GM23338 (cell line): ENCODE measurements at regions not wholly inside any gene's neighbourhood (a gene's known extent, or its start where the extent isn't known, plus 50 kb on each side); places are given as distances from the start of the nearest gene placed in this dataset.

Experiments used
- ATAC-seq: fragments of 200-7000 bp; cut with Tn5 transposase; 3 replicates; pipeline ENCODE4 v1.9.1; 2020
- DNase-seq: peaks from one replicate; pipeline ENCODE4 v3.0.0-alpha.2; 2015; ENCODE audit warnings: low spot score
- H2AFZ ChIP-seq: fragments of 200-600 bp; sonication (generic); 2 replicates; pipeline ENCODE4 v1.8.0; 2016; ENCODE audit warnings: antibody characterized with exemption, mild to moderate bottlenecking, moderate library complexity
- H3F3A ChIP-seq: fragments of 200-600 bp; sonication (generic); replicated peaks from 2 replicates; pipeline ENCODE4 v1.8.0; 2017; ENCODE audit warnings: antibody characterized with exemption, mixed run types, low read depth
- H3K27ac ChIP-seq: fragments of 200-600 bp; sonication (generic); 2 replicates; pipeline ENCODE4 v1.6.1; 2016; ENCODE audit warnings: low read depth
- H3K27me3 ChIP-seq: fragments of 200-600 bp; sonication (generic); 2 replicates; pipeline ENCODE4 v1.8.0; 2016; ENCODE audit warnings: mild to moderate bottlenecking, mixed run types, moderate library complexity; ENCODE audit not compliant: insufficient read depth
- H3K36me3 ChIP-seq: fragments of 200-600 bp; sonication (generic); 2 replicates; pipeline ENCODE4 v1.8.0; 2016; ENCODE audit warnings: mild to moderate bottlenecking; ENCODE audit not compliant: insufficient read depth
- H3K4me1 ChIP-seq: fragments of 200-600 bp; sonication (generic); 2 replicates; pipeline ENCODE4 v1.8.0; 2016; ENCODE audit warnings: mild to moderate bottlenecking, moderate library complexity; ENCODE audit not compliant: insufficient read depth
- H3K4me2 ChIP-seq: fragments of 200-600 bp; sonication (generic); 2 replicates; pipeline ENCODE4 v1.7.1; 2017; ENCODE audit warnings: mixed run types
- H3K4me3 ChIP-seq: fragments of 200-600 bp; sonication (generic); 2 replicates; pipeline ENCODE4 v1.6.1; 2016; ENCODE audit warnings: mixed run types
- H3K79me2 ChIP-seq: fragments of 200-600 bp; sonication (generic); replicated peaks from 2 replicates; pipeline ENCODE4 v1.8.0; 2017; ENCODE audit warnings: mild to moderate bottlenecking; ENCODE audit not compliant: insufficient read depth
- H3K9me2 ChIP-seq: fragments of 200-600 bp; sonication (generic); 2 replicates; pipeline ENCODE4 v1.8.0; 2017; ENCODE audit not compliant: insufficient read depth
- H4K20me1 ChIP-seq: fragments of 200-600 bp; sonication (generic); replicated peaks from 2 replicates; pipeline ENCODE4 v1.8.0; 2017; ENCODE audit warnings: mild to moderate bottlenecking; ENCODE audit not compliant: insufficient read depth
- H3K27ac Mint-ChIP-seq: 2 replicates; pipeline ENCODE4 v1.8.0; 2020; ENCODE audit warnings: inconsistent platforms, mild to moderate bottlenecking, moderate library complexity, mixed read lengths
- H3K27me3 Mint-ChIP-seq: 3 replicates; pipeline ENCODE4 v1.8.0; 2022; ENCODE audit warnings: low read depth, mild to moderate bottlenecking, moderate library complexity, mixed read lengths, inconsistent platforms; ENCODE audit not compliant: insufficient read depth, poor library complexity
- H3K36me3 Mint-ChIP-seq: 3 replicates; pipeline ENCODE4 v1.8.0; 2021; ENCODE audit warnings: low read depth, mild to moderate bottlenecking, inconsistent platforms, moderate library complexity, mixed read lengths
- H3K4me1 Mint-ChIP-seq: 3 replicates; pipeline ENCODE4 v1.8.0; 2020; ENCODE audit warnings: mild to moderate bottlenecking, inconsistent platforms, mixed read lengths
- H3K4me3 Mint-ChIP-seq: 3 replicates; pipeline ENCODE4 v1.8.0; 2021; ENCODE audit warnings: moderate library complexity, mild to moderate bottlenecking, inconsistent platforms, mixed read lengths
- H3K9me3 Mint-ChIP-seq: 3 replicates; pipeline ENCODE4 v1.8.0; 2020; ENCODE audit warnings: moderate library complexity, mild to moderate bottlenecking, inconsistent platforms, mixed read lengths
- CREB1 ChIP-seq: fragments of 250-450 bp; sonication (Bioruptor Pico); IDR thresholded peaks from 2 replicates; pipeline ENCODE4 v1.5.0; 2020; ENCODE audit warnings: low read depth, mild to moderate bottlenecking, moderate library complexity
- CTCF ChIP-seq, 2 experiments: fragments of 200-600 bp in 1 of 2; sonication (generic) in 1 of 2; conservative IDR thresholded peaks; 2 replicates each; pipeline versions ENCODE4 v1.5.1 to v1.6.1; 2016 to 2017; ENCODE audit warnings: antibody characterized with exemption in 2 of 2, low read depth in 2 of 2, mild to moderate bottlenecking in 2 of 2, moderate library complexity in 1 of 2
- ETS1 ChIP-seq: IDR thresholded peaks from 2 replicates; pipeline ENCODE4 v1.6.1; 2016; ENCODE audit warnings: antibody characterized with exemption
- EZH2 ChIP-seq: fragments of 200-600 bp; sonication (generic); IDR thresholded peaks from one replicate; pipeline ENCODE4 v1.8.0; 2017; ENCODE audit warnings: antibody characterized with exemption, mild to moderate bottlenecking, low read depth; ENCODE audit not compliant: unreplicated experiment
- POLR2AphosphoS5 ChIP-seq: IDR thresholded peaks from 2 replicates; pipeline ENCODE4 v1.6.1; 2016; ENCODE audit warnings: antibody characterized with exemption, low read depth
- REST ChIP-seq: IDR thresholded peaks from one replicate; pipeline ENCODE4 v1.6.1; 2018; ENCODE audit warnings: antibody characterized with exemption; ENCODE audit not compliant: unreplicated experiment
- STAT1 ChIP-seq: IDR thresholded peaks from one replicate; pipeline ENCODE4 v1.6.1; 2016; ENCODE audit warnings: antibody characterized with exemption; ENCODE audit not compliant: unreplicated experiment
- ZNF114 ChIP-seq: fragments of 250-450 bp; sonication (Bioruptor Pico); IDR thresholded peaks from 2 replicates; pipeline ENCODE4 v1.5.0; 2020; ENCODE audit warnings: mild to moderate bottlenecking, moderate library complexity
- ZNF331 ChIP-seq: fragments of 250-450 bp; sonication (Bioruptor Pico); IDR thresholded peaks from 2 replicates; pipeline ENCODE4 v1.5.0; 2020; ENCODE audit warnings: low read depth, mild to moderate bottlenecking, moderate library complexity
- TF ChIP-seq, protein P1 (sequence below): fragments of 250-450 bp; sonication (Bioruptor Pico); IDR thresholded peaks from 2 replicates; pipeline ENCODE4 v1.5.0; 2020; ENCODE audit warnings: mild to moderate bottlenecking, moderate library complexity

DNA sequence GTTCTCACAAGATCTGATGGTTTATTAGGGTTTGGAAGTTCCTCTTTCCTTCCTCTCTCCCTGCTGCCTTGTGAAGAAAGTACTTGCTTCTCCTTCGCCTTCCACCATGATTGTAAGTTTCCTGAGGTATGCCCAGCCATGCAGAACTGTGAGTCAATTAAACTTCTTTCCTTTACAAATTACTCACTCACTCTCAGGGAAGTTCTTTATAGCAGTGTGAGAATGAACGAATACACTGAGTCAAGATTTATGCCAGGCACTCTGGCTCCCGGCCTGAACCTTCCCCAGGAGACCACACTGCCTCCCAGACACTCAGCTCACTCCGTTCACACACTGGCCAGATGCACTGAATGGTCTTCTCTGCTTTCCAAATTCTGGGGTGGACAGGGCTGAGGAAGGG is 308.3 kb upstream of the AJAP1 start:
- ATAC-seq (no peak), DNase-seq (no peak)
- no peak overlapping the region for H3K4me3 ChIP-seq
- no peaks in the 10 kb centered on the region for H3F3A ChIP-seq
- H3K27ac ChIP-seq = no peak overlapping the region
- Mint-ChIP-seq H3K27me3 (peaks cover 11% of the 10 kb centered on the region), H3K9me3 (peaks cover 94% of the 10 kb centered on the region), H3K4me3 (no peak overlapping the region), H3K36me3 (peaks cover 44% of the 10 kb centered on the region), H3K27ac (no peak overlapping the region), H3K4me1 (no peaks in the 10 kb centered on the region)
- no peaks in the 10 kb centered on the region; the same call in 1 of the 2 replicates for H3K36me3 ChIP-seq
- TF ChIP-seq ETS1 (no peak), EZH2 (no peak), CREB1 (CRISPR knock-in tag) (no peak), ZNF114 (CRISPR knock-in tag) (no peak), ZNF331 (CRISPR knock-in tag) (no peak), STAT1 (no peak), CTCF (conservative IDR thresholded peaks at IDR 0.05; ENCODE audit: low read depth in 2 of 2) (no peak), POLR2AphosphoS5 (no peak), REST (no peak)
- no peaks in the 10 kb centered on the region for H3K27me3 ChIP-seq
- H3K79me2 ChIP-seq = no peaks in the 10 kb centered on the region
- H3K4me1 ChIP-seq = no peaks in the 10 kb centered on the region
- no peak overlapping the region for H2AFZ ChIP-seq
- H4K20me1 ChIP-seq = no peaks in the 10 kb centered on the region
- H3K4me2 ChIP-seq = no peak overlapping the region
- no peaks in the 10 kb centered on the region for H3K9me2 ChIP-seq

DNA sequence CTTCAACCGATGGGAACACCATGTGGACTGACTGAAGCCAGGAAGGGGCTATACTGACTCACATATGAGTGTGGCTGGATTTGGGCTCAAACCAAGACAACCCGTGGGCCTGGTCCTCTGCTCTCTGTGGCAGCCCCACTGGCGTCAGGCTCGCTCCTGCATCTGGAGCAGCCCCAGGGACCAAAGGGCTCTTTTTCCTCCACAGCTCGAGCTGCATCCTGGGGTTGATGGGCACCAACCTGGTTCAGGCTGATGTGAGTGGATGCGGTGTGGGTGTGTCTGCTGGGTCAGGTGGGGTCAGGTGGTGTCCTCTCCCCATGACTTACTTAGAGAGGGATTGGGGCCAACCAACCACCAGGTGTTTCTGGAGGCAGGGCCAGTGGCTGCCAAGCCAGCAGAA is 303.0 kb upstream of the AJAP1 start:
- Histone ChIP-seq H3K4me3 (no peak overlapping the region), H3K27me3 (no peaks in the 10 kb centered on the region), H3K9me2 (no peaks in the 10 kb centered on the region), H3K36me3 (no peaks in the 10 kb centered on the region; the same call in 1 of the 2 replicates), H3K4me2 (no peak overlapping the region), H4K20me1 (no peaks in the 10 kb centered on the region), H3K4me1 (no peaks in the 10 kb centered on the region), H3K79me2 (no peaks in the 10 kb centered on the region), H3K27ac (no peak overlapping the region), H3F3A (no peaks in the 10 kb centered on the region), H2AFZ (no peak overlapping the region)
- DNase-seq (no peak), ATAC-seq (no peak)
- TF ChIP-seq, protein P1, sequence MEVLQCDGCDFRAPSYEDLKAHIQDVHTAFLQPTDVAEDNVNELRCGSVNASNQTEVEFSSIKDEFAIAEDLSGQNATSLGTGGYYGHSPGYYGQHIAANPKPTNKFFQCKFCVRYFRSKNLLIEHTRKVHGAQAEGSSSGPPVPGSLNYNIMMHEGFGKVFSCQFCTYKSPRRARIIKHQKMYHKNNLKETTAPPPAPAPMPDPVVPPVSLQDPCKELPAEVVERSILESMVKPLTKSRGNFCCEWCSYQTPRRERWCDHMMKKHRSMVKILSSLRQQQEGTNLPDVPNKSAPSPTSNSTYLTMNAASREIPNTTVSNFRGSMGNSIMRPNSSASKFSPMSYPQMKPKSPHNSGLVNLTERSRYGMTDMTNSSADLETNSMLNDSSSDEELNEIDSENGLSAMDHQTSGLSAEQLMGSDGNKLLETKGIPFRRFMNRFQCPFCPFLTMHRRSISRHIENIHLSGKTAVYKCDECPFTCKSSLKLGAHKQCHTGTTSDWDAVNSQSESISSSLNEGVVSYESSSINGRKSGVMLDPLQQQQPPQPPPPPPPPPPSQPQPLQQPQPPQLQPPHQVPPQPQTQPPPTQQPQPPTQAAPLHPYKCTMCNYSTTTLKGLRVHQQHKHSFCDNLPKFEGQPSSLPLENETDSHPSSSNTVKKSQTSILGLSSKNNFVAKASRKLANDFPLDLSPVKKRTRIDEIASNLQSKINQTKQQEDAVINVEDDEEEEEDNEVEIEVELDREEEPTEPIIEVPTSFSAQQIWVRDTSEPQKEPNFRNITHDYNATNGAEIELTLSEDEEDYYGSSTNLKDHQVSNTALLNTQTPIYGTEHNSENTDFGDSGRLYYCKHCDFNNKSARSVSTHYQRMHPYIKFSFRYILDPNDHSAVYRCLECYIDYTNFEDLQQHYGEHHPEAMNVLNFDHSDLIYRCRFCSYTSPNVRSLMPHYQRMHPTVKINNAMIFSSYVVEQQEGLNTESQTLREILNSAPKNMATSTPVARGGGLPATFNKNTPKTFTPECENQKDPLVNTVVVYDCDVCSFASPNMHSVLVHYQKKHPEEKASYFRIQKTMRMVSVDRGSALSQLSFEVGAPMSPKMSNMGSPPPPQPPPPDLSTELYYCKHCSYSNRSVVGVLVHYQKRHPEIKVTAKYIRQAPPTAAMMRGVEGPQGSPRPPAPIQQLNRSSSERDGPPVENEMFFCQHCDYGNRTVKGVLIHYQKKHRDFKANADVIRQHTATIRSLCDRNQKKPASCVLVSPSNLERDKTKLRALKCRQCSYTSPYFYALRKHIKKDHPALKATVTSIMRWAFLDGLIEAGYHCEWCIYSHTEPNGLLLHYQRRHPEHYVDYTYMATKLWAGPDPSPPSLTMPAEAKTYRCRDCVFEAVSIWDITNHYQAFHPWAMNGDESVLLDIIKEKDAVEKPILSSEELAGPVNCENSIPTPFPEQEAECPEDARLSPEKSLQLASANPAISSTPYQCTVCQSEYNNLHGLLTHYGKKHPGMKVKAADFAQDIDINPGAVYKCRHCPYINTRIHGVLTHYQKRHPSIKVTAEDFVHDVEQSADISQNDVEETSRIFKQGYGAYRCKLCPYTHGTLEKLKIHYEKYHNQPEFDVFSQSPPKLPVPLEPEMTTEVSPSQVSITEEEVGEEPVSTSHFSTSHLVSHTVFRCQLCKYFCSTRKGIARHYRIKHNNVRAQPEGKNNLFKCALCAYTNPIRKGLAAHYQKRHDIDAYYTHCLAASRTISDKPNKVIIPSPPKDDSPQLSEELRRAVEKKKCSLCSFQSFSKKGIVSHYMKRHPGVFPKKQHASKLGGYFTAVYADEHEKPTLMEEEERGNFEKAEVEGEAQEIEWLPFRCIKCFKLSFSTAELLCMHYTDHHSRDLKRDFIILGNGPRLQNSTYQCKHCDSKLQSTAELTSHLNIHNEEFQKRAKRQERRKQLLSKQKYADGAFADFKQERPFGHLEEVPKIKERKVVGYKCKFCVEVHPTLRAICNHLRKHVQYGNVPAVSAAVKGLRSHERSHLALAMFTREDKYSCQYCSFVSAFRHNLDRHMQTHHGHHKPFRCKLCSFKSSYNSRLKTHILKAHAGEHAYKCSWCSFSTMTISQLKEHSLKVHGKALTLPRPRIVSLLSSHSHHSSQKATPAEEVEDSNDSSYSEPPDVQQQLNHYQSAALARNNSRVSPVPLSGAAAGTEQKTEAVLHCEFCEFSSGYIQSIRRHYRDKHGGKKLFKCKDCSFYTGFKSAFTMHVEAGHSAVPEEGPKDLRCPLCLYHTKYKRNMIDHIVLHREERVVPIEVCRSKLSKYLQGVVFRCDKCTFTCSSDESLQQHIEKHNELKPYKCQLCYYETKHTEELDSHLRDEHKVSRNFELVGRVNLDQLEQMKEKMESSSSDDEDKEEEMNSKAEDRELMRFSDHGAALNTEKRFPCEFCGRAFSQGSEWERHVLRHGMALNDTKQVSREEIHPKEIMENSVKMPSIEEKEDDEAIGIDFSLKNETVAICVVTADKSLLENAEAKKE (CRISPR knock-in tag) = no peak
- TF ChIP-seq EZH2 (no peak), STAT1 (no peak), ZNF114 (CRISPR knock-in tag) (no peak)
- Mint-ChIP-seq H3K9me3 (peaks cover 98% of the 10 kb centered on the region), H3K36me3 (peaks cover 31% of the 10 kb centered on the region), H3K4me1 (no peaks in the 10 kb centered on the region), H3K4me3 (no peak overlapping the region), H3K27ac (no peak overlapping the region), H3K27me3 (peaks cover 13% of the 10 kb centered on the region)
